HUES48 (cell line): ENCODE measurements at regions not wholly inside any gene's neighbourhood (a gene's known extent, or its start where the extent isn't known, plus 50 kb on each side); places are given as distances from the start of the nearest gene placed in this dataset.

Source experiments
- H3K27ac ChIP-seq: one replicate; pipeline ENCODE4 v1.7.0; 2013; ENCODE audit warnings: low read depth, low read length, inconsistent platforms
- H3K27me3 ChIP-seq: 2 replicates; pipeline ENCODE4 v1.6.1; 2013; ENCODE audit warnings: mild to moderate bottlenecking, low read length; ENCODE audit not compliant: control insufficient read depth, insufficient read depth
- H3K36me3 ChIP-seq: 2 replicates; pipeline ENCODE4 v1.6.1; 2013; ENCODE audit warnings: low read length; ENCODE audit not compliant: control insufficient read depth, insufficient read depth
- H3K4me1 ChIP-seq: 2 replicates; pipeline ENCODE4 v1.6.1; 2013; ENCODE audit warnings: mild to moderate bottlenecking, low read length; ENCODE audit not compliant: control insufficient read depth, insufficient read depth
- H3K4me3 ChIP-seq: 2 replicates; pipeline ENCODE4 v1.5.1; 2013; ENCODE audit warnings: mild to moderate bottlenecking, low read depth, low read length
- H3K9ac ChIP-seq: 2 replicates; pipeline ENCODE4 v1.6.1; 2013; ENCODE audit warnings: mild to moderate bottlenecking, low read depth, low read length, moderate library complexity
- H3K9me3 ChIP-seq: 2 replicates; pipeline ENCODE4 v1.6.1; 2013; ENCODE audit warnings: low read length; ENCODE audit not compliant: control insufficient read depth, insufficient read depth

DNA sequence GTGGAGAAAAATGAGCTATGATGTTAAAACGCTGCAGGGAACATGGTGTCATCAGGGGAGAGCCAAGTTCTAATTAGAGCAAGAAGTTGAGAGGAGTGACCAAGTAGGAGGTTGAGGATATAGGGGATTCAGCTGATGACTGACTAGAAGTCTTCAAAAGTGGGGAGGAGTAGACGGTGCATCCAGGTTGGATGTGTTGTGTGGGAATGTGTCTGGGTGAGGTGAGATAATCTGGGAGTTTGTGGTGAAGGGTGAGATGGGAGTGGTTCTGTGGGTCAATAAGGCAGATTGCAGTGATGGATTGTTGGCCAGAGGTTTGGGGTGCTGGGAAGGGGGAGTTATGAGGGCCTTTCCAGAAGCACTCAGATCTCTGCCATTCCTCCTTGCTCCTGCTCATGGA is 72.0 kb upstream of the IRF2BP2 start:
- Histone ChIP-seq H3K36me3 (no peaks in the 10 kb centered on the region), H3K9me3 (peaks cover 10% of the 10 kb centered on the region), H3K4me3 (no peak overlapping the region), H3K27ac (no peak overlapping the region), H3K9ac (no peak overlapping the region), H3K4me1 (peaks cover 13% of the 10 kb centered on the region), H3K27me3 (no peaks in the 10 kb centered on the region)

DNA sequence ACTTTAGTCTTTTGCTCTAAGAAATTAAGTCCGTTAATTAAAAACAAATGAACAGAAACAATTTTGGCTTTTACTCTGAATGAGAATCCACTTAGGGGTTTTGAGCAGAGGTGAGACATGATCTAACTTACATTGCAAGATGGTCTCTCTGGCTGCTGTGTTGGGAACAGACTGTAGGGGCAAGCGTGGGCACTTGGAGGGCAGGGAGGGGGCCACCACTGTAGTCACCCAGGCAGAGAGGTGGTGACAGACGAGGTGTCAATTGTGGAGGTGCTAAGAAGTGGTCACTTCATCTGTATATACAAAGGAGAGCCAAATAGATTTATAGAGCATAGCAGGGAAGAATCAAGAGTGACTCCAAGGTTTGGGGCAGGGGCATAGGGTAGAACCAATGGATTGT is 71.1 kb upstream of the IRF2BP2 start:
- Histone ChIP-seq H3K4me1 (peaks cover 13% of the 10 kb centered on the region), H3K27me3 (no peaks in the 10 kb centered on the region), H3K4me3 (no peak overlapping the region), H3K9ac (no peak overlapping the region), H3K9me3 (peaks cover 6% of the 10 kb centered on the region), H3K27ac (no peak overlapping the region), H3K36me3 (no peaks in the 10 kb centered on the region)

DNA sequence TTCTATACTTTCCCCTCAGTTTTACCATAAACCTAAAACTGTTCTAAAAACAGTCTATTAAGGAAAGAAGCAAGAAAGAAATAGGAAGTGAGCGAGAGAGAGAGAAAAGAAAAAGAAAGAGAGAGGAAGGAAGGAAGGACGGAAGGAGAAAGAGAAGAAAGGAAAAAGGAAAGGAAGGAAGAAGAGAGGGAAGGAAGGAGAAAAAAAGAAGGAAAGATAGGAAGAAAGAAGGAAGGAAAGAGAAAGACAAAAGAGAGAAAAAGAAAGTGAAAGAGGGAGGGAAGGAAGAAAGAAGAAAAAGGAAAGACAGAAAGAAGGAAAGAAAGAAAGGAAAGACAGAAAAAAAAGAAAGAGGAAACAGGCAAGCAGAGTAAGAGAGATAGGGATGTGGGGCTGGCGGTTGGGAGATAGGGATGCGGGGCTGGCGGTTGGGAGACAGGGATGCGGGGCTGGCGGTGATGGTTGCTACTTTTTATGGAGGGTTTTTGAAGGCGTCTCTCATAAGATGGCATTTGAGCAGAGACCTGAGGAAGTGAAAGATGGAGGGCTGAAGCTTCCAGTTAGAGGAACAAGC is 70.4 kb upstream of the IRF2BP2 start:
- Histone ChIP-seq H3K9ac (no peak overlapping the region), H3K4me3 (no peak overlapping the region), H3K36me3 (no peaks in the 10 kb centered on the region), H3K4me1 (peaks cover 16% of the 10 kb centered on the region), H3K27ac (no peak overlapping the region), H3K27me3 (no peaks in the 10 kb centered on the region), H3K9me3 (peaks cover 1% of the 10 kb centered on the region; the same call in 1 of the 2 replicates)

DNA sequence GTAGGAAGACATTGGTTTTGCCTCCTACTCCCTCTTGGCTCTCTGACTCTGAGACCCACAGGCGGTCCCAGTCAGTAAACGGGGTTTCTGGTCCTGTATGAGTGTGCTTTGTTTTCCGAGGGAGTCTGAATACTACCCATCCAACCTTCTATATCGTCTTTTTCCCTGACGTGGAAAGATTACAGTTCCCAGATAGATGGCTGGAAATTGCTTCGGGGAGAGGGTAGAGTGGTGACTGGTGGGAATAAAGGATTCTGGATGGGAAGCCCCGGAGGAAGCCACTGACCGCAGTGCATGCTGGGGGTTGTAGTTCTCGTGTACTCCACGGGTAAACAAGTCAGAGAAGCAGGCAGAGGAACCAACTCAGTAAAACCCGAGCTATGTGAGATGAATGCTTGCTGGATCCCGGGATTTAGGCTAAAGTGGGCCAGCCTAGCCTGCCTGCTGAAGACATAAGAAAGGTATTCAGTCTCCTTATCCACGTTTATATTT is 66.2 kb upstream of the IRF2BP2 start:
- Histone ChIP-seq H3K4me1 (peaks cover 4% of the 10 kb centered on the region; the same call in 1 of the 2 replicates), H3K36me3 (no peaks in the 10 kb centered on the region), H3K27me3 (no peaks in the 10 kb centered on the region), H3K27ac (no peak overlapping the region), H3K4me3 (peak overlapping the region; percentile 54), H3K9ac (no peak overlapping the region), H3K9me3 (no peaks in the 10 kb centered on the region)

DNA sequence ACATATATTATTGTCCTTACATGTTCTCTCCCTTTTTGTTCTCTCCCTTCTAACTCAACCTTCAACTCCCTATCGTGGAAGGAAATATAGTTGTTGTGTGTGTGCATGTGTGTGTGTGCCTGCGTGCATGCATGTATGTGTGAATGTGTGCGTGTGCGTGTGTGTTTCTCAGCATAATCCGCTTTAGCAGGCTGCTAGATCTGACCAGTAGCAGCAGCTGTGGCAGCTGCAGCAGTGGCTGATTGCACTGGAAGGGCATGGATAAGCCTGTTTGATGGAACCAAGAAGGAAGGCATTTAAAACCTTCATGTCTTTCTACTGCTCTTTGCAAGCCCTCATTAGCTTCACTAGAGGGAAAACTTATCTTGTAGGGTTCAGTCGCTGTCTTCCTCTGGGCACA is 65.6 kb upstream of the IRF2BP2 start:
- no peak overlapping the region for H3K27ac ChIP-seq
- H3K4me1 ChIP-seq, result peaks cover 4% of the 10 kb centered on the region; the same call in 1 of the 2 replicates
- no peaks in the 10 kb centered on the region for H3K36me3 ChIP-seq
- no peaks in the 10 kb centered on the region for H3K27me3 ChIP-seq
- no peaks in the 10 kb centered on the region for H3K9me3 ChIP-seq
- H3K9ac ChIP-seq, result no peak overlapping the region
- no peak overlapping the region for H3K4me3 ChIP-seq

DNA sequence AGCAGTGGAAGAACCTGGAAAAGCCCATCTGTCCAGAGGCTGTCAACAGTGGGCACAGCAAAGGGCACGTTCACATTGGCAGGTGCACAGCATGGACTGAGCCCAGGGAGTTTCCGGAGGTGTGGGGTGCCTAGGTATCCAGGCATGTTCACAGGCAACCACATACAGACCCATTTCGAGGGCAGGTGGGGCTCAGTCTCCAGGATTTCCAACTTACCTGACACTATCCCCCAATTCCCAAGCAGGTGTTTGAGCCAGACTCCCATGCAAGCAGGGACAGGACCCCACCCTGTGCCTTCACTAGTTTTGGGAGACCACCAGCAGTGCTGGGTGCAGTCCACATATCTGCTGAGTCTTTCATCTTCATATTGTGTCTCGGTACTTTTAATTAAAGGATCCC is 65.0 kb upstream of the IRF2BP2 start:
- H3K27ac ChIP-seq, result no peak overlapping the region
- peaks cover 4% of the 10 kb centered on the region; the same call in 1 of the 2 replicates for H3K4me1 ChIP-seq
- no peaks in the 10 kb centered on the region for H3K27me3 ChIP-seq
- no peaks in the 10 kb centered on the region for H3K9me3 ChIP-seq
- H3K36me3 ChIP-seq, result no peaks in the 10 kb centered on the region
- H3K4me3 ChIP-seq, result no peak overlapping the region
- no peak overlapping the region for H3K9ac ChIP-seq

DNA sequence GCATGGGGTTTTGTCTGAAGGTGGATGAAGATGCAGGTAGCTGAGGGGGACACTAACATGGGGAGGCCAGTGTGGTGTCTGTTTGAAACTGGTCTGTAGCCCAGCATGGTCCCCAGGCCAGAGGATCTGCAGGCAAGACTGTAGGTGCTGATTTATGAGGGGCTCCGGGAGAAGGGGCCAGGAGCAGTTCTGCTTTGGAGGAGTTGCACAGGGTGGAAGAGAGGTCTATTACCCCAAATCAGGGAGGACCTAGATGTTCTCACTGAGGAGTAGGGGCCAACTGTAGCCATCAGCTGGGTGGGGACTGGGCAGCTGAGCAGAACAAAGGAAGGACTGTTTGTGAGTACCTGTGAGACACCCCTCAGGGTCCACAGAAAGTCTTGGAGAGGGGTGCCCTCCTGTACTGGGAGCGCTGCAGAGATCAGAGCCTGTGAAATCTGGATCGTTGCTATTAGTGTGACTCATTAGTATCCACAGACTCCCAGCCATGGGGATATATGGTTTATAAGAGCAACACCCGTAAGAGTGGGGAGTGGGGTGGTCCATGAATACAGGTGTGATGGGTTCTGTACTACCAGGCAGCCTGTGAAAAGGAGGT is 64.3 kb upstream of the IRF2BP2 start:
- H3K4me3 ChIP-seq, result no peak overlapping the region
- no peaks in the 10 kb centered on the region for H3K27me3 ChIP-seq
- no peaks in the 10 kb centered on the region for H3K9me3 ChIP-seq
- no peak overlapping the region for H3K9ac ChIP-seq
- H3K36me3 ChIP-seq, result no peaks in the 10 kb centered on the region
- no peak overlapping the region for H3K27ac ChIP-seq
- H3K4me1 ChIP-seq, result peaks cover 4% of the 10 kb centered on the region; the same call in 1 of the 2 replicates

DNA sequence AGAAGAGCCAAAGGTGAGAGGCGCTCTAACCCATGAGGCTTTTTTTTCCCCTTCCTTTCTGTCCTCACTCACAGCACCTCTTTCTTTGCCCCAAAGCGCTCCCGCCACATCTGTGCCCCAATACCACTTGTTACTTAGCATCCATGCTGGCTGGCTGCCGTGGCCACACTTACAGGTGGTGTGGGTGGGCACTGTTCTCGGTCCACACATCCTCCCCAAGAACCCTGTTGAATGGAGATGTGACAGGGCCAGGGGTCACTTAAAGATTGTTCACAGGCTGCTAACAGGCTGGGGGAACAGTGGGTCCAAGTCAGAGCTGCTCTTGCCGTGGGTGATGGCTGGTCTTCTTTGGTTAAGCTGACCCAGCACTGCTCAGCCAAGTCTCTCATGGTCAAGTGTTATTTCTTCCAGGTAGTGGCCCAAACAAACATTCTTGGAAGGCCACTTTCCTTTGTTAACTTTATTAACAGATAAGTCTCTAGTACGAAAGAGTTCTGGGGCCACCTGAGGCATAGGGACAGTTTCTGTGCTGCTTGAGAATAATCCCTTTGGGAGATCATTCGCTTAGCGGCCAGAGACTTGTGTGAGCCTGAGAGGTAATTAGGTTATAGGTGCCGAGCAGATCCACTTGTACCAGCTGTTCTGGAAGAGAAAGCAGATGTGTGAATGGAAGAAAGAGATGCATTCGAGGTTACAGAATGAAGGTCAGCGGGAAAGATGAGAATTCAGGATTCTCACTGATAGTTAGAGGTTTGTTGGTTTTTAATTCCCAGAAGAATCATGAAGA is 62.6 kb upstream of the IRF2BP2 start:
- Histone ChIP-seq H3K4me3 (no peak overlapping the region), H3K4me1 (peaks cover 4% of the 10 kb centered on the region; the same call in 1 of the 2 replicates), H3K27me3 (no peaks in the 10 kb centered on the region), H3K9ac (no peak overlapping the region), H3K9me3 (no peaks in the 10 kb centered on the region), H3K36me3 (no peaks in the 10 kb centered on the region), H3K27ac (no peak overlapping the region)

DNA sequence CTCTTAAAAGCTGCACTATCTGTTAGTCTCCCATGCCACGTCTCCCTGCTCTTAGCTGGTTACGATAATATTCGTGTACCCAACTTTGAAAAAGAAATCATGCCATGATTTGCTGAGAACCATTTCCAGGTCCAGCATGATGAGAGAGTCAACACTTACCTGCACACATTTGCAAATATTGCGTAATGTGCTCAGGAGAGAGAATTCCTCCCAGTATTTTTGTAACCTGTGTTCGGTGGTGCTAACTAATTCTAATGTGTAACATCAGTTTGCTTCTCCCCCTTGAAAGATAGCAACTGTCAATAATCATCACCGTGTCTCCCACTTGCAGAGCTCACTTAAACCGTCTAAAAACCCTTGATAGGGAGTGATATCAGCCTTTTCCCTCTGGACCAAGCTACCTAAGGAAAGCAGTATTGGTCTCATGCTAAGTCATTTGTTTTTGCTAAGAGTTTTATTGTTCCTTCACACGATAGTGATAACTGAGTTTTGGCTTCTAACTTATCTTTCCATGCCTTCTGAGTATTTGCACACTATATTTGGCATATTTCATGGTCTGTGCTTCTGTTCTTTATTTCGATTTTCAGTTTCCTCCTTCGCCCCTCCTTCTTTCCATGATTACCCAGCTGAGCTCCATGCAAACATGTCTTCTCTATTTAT is 61.1 kb upstream of the IRF2BP2 start:
- no peaks in the 10 kb centered on the region for H3K27me3 ChIP-seq
- no peak overlapping the region for H3K9ac ChIP-seq
- H3K36me3 ChIP-seq, result no peaks in the 10 kb centered on the region
- no peak overlapping the region for H3K4me3 ChIP-seq
- no peaks in the 10 kb centered on the region for H3K9me3 ChIP-seq
- peaks cover 3% of the 10 kb centered on the region; the same call in 1 of the 2 replicates for H3K4me1 ChIP-seq
- no peak overlapping the region for H3K27ac ChIP-seq

DNA sequence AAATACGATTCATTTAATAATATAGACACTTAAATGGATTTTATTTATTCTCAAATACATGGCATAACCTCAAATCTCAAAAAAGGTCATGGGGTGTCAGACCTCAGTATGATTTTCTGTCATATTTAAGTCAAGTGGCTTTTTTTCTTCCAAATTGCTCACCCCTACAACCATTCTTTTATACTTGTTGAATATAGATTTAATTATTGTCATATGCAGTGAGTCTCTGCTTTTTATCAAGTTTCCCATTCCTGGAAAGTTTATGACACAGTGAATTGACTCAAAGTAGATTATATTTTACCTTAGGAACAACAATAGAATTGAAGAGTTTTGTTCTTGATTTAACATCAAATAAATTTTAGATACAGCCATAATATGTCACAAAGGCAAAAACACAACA is 59.5 kb upstream of the IRF2BP2 start:
- H3K27ac ChIP-seq, result no peak overlapping the region
- H3K9ac ChIP-seq, result no peak overlapping the region
- no peaks in the 10 kb centered on the region for H3K4me1 ChIP-seq
- no peaks in the 10 kb centered on the region for H3K9me3 ChIP-seq
- no peak overlapping the region for H3K4me3 ChIP-seq
- no peaks in the 10 kb centered on the region for H3K36me3 ChIP-seq
- no peaks in the 10 kb centered on the region for H3K27me3 ChIP-seq

DNA sequence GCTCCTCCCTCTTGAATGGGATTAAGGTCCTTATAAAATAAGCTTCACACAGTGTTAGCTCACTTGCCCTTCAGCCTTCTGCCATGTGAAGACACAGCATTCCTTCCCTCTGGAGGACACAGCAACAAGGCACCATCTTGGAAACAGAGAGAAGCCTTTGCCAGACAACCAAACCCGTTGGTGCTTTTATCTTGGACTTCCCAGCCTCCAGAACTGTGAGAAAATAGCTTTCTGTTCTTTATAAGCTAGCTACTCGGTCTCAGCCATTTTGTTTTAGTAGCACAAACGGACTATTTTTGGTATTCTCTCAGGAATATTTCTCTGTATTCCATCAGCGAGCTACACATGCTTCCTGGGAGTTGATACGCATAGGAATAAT is 58.6 kb upstream of the IRF2BP2 start:
- Histone ChIP-seq H3K27me3 (no peaks in the 10 kb centered on the region), H3K9me3 (no peaks in the 10 kb centered on the region), H3K4me1 (no peaks in the 10 kb centered on the region), H3K27ac (no peak overlapping the region), H3K4me3 (no peak overlapping the region), H3K9ac (no peak overlapping the region), H3K36me3 (no peaks in the 10 kb centered on the region)
